NCI-H2107 treated with DMSO at 0.1 percent for 48 hours (cell line): ENCODE measurements at regions not wholly inside any gene's neighbourhood (a gene's known extent, or its start where the extent isn't known, plus 50 kb on each side); places are given as distances from the start of the nearest gene placed in this dataset.

Experiments
- DNase-seq: peaks from one replicate; lab custom pipeline; 2025; ENCODE audit not compliant: unreplicated experiment; lab: John Stamatoyannopoulos, UW

GRCh38 chr5:92599217-92599810 is 981.7 kb downstream of the NR2F1-AS1 start:
- peak; percentile 70 for DNase-seq

- DNase-seq = no peak
Observed at GRCh38 chr5:92594031-92594430, 987.0 kb downstream of the NR2F1-AS1 start.

DNA sequence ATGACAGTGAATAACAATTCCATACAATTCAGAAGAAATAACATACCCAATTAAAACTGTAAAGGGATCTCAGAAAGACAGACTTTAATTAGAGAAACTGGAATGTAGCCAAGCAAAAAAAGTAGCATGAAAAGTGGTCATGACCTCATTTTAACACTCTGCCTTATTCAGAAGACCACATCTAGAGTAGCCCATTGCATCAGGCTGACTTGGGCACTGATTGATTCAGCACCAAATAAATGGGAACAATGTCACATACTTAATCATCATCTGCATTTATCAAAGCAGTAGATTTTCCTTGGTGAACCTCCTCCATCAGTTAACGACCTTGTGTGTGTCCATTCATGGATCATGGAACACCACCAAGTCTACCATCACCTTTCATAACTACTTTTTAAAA is 992.1 kb downstream of the NR2F1-AS1 start:
- no peak for DNase-seq

DNA sequence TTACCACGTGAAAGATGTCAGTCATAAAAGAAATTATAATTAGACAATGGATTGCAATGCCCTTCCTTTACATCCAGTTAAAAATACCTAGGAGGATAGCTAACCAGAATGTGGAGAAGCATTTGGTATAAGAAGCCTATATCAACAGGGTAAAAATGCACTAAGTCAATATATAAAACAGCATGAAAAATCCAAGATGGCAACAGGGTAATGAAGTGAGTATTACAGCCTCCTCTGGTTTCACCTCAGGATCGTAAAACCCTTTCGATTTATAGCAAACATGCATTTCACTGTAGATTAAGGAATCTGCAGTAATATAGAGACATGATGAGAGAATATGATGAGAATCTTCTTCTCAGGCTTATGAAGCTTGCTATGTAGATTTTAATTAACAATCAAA is 999.3 kb downstream of the NR2F1-AS1 start:
- no peak for DNase-seq

- no peak for DNase-seq
Observed at GRCh38 chr5:92581249-92581648, 999.8 kb downstream of the NR2F1-AS1 start.

DNA sequence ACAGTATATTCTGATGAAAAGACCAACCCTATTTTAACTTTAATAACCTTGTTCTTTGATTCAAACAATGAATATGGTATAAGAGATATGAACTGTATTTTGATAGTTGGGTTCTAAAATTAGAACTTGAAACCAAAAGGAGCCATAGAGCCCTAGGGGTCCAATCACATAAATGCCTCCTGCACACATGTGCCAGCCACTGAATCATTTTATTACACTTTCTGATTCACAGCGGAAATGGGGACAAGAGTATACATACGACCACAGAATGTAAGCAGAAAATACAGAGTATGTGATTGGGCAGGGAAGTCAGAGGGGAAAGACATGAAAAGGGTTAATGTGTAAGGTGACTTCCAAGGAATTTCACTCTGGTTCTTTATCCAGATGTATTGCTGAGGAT is 1000.2 kb downstream of the NR2F1-AS1 start:
- no peak for DNase-seq

DNA sequence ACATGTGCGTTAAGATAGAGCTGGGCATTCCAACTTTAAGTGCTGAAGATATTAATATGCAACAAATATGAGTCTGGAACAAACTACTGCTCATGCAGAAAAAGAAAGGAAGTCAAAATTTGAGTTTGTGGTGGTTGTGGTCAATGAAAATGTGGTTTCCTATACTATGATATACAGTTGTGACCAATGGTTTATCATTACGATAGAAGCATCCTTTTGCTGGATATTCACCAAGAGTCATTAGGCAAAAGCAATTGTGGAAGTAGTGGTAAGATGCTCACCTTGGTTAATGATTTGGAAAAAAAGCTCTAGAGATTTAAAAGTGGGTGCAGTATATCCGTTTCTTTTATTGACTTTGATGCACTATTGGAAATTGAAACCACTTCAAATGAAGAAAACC is 1007.0 kb downstream of the NR2F1-AS1 start:
- DNase-seq = no peak

DNA sequence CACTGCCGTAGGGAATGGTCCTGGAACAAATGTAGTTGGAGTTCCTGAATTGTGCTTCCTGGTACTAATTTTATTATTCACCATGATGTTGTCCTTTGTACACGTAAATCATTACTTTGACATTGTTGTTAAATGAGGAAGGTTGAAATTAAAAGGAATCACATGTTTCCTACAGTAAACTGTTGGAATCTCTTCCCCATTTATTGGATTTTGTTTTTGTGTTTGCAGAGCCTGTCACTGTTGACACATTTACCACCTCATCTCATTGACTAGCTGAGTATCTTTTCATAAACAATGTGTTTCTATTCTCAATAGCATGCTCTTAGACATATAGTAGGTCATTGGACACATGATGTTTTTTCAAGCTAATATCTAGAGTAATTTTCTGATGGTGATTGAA is 1012.5 kb downstream of the NR2F1-AS1 start:
- DNase-seq = no peak

DNA sequence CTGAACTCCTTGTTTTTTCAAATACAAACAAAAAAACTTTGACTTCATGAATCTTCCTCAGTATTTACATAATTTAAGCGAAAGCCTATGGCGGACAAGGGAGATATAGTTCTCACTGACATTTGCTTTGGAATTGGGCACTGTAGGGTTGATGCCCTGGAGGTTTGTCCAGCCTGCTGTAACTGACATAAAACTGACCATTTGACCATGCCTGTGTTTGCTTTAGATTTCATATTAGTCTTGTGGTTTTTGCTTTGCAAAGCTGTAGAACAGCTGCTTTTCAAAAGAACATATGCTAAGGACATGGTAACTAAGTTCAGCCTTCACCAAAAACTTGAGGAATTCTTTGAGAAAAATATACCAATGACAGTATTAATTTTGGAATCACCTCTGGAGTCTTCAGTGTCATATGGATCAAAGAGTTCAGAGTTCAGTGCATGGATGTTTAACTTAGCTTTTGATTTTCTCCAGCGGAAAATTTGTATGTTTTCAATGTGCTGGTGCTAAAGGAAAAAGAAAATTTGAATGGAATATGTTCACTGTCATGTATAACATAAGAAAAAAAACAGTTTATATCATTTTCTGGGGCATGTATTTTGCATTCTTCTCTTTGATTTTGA is 1013.1 kb downstream of the NR2F1-AS1 start:
- DNase-seq = no peak

- DNase-seq = no peak
Observed at GRCh38 chr5:92566113-92566786, 1014.8 kb downstream of the NR2F1-AS1 start.

DNA sequence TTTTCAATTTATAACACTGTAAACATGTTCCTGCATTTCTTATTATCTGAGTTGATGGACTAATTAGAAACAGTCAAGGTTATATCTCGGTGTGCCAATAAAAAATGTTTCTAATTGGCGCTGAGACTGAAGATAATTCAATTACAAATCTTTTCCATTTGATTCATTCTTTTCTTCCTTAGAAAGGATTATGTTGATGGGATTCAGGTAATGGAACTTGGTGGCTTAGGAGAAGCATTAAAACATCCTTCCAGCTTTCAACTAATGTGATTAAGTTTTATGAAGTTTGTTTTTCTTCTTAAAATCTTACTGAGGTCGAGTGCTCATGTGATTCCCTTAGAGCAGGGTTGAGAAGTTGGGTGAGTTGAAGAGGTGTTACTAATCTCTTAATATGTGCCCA is 1015.3 kb downstream of the NR2F1-AS1 start:
- DNase-seq = no peak

- no peak for DNase-seq
Observed at GRCh38 chr5:92562065-92562464, 1019.0 kb downstream of the NR2F1-AS1 start.

DNA sequence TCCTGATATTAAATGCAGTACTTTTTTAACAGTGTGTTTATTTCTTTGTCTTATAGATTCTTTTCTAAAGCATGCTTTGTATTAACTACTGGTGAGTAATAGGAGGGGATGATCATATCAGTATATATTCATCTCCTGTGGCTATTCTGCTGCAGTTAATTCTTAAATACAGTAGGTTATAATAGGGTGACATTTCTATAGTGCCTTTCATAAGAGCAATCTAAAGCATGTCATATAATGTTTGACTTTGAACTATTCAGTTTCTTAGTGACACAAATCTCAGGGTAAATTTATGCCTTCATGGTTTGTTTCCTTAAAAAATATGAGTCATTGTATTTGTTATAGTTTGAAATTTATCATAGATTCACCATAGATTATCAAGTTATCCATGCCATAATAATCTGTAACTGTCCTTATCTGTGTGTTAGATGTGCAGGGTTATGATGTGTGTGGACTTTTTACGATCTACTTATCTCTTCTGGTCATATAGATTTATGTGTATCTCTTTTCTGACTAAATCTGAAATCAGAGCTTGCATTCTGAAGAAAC is 1019.5 kb downstream of the NR2F1-AS1 start:
- no peak for DNase-seq

- DNase-seq = no peak
Observed at GRCh38 chr5:92560698-92561401, 1020.2 kb downstream of the NR2F1-AS1 start.

- DNase-seq = no peak
Observed at GRCh38 chr5:92559781-92560180, 1021.2 kb downstream of the NR2F1-AS1 start.

DNA sequence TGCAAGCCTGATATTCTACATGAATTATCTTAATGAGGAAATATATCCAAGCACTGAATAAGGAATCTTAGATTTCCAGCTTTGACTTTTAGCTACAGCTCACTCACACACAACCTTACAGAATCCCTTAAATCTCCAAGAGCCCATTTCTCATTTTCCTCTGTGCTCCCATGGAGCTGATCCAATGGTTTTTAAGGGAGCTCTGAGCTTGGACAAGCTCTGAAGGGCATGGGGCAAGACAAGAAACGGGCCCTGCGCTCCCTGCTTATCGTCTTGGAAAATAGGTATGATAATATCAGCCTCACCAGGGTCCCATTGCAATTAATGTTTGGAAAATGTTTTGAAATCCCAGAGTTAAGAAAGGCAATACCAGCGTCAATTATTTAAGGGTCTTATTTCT is 1021.7 kb downstream of the NR2F1-AS1 start:
- DNase-seq = no peak

- DNase-seq = no peak
Observed at GRCh38 chr5:92556747-92557146, 1024.3 kb downstream of the NR2F1-AS1 start.

GRCh38 chr5:92554447-92555085 is 1026.5 kb downstream of the NR2F1-AS1 start:
- no peak for DNase-seq

DNA sequence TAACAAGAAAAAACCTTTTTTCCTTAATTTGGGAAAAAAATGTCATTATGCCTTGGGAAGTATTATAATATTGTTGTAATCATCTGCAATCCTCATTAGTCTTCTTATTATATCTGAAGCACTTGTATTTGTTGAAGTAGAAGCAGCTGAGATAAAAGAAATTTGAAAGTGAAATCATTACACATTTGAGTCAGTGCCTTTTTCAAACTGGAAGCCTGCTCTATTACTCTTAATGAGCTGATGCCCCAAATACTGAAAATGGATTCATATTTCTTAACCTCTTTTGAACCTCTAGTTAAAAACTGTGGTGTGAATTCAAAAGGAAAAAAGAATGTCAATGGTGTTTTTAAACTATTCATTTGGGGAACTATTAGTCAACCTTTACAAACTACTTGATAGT is 1027.7 kb downstream of the NR2F1-AS1 start:
- DNase-seq = no peak

DNA sequence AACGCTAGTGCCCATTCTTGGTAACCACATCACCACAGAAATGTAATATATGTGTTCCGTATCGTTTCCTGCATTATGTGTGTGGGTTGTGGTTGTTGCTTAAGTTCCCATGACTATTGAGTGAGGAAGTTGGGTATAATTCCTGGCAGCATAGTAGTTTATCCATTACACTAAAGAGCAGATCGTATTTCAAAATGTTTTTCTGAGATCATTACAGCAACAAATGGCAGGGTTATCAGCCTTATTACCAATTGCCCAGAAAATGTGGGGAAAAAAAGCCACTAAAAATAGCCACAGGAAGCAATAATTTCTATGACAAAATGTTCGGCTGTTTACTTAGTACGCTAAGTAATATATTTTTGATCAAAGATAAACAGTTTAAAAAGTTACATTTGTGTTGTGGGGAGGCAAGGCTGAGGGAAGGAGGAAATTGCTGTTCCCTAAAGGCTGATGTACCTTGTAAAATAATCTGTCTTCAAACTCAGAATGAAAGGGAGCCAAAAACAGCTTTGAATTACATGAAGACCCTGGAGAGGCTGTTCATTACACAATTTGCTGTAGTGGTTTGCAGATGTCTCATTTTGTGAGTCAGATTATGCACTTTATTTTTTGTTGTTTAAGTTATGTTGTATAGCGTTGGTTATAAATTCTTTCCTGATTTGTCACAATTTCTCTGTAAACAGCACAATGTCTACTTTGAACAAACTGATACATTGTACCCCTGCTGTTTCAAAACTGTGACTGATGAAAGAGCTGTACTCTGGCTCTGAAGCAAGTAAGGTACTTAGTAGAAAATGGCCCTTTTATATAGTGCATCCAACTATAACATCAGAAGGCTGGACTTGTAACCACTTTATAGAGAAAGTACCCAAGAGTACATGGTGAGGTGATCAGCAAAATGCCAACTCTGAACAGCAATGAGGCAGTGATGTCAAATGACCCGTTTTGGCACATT is 1028.5 kb downstream of the NR2F1-AS1 start:
- peak; percentile 91 for DNase-seq
